Natural killer cell treated with Interleukin-12 subunit alpha and Interleukin-12 subunit beta and Interleukin-15 and Interleukin-18, amount 100 ng/mL, for 72 hours (primary cell): ENCODE measurements at regions not wholly inside any gene's neighbourhood (a gene's known extent, or its start where the extent isn't known, plus 50 kb on each side); places are given as distances from the start of the nearest gene placed in this dataset.

Source experiments
- ATAC-seq, 2 donors: fragments of 150-1000 bp; cut with Tn5 transposase in 1 of 2; sonication (Bioruptor Pico), chemical (Tn5 transposase) in 1 of 2; 2 replicates each; pipeline ENCODE4 v1.10.0; 2021
- DNase-seq: peaks from one replicate; pipeline ENCODE4 v3.0.0; 2022; ENCODE audit warnings: low spot score
- H3K27ac Mint-ChIP-seq, 2 donors: 1 replicate in 1 of 2; 2 replicates in 1 of 2; pipeline ENCODE4 v1.8.0; 2022; ENCODE audit warnings: mixed read lengths in 2 of 2, mild to moderate bottlenecking in 1 of 2, moderate library complexity in 1 of 2
- H3K27me3 Mint-ChIP-seq, 2 donors: 1 replicate in 1 of 2; 2 replicates in 1 of 2; pipeline ENCODE4 v1.8.0; 2022; ENCODE audit warnings: mixed read lengths in 2 of 2
- H3K36me3 Mint-ChIP-seq: one replicate; pipeline ENCODE4 v1.8.0; 2022; ENCODE audit warnings: mixed read lengths
- H3K4me1 Mint-ChIP-seq, 2 donors: 1 replicate in 1 of 2; 2 replicates in 1 of 2; pipeline ENCODE4 v1.8.0; 2022; ENCODE audit warnings: low read depth in 2 of 2, mixed read lengths in 2 of 2, mild to moderate bottlenecking in 1 of 2
- H3K4me3 Mint-ChIP-seq: one replicate; pipeline ENCODE4 v1.8.0; 2022; ENCODE audit warnings: mixed read lengths
- H3K9me3 Mint-ChIP-seq: 2 replicates; pipeline ENCODE4 v1.8.0; 2022; ENCODE audit warnings: mixed read lengths

DNA sequence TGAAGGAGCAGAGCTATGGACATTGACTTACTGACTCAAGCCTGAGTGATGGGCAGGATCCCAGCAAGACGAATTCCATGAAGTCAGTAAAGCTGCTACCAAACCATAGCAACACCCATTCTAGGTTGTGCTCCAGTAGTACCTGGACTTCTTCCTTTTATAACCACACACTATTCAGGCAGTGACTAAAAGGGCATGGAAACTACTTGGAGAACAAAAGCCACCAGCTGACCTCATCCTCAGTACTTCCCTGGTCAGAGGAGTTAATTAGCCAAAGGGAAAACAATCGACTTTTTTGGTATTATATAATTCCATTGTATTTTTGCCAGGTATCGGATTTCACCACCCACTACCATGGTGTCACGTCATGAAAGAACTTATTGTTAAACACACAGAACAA lies 237.1 kb downstream of the TTC32 start:
- Mint-ChIP-seq H3K27ac (no peak overlapping the region), H3K9me3 (no peaks in the 10 kb centered on the region), H3K4me1 (no peaks in the 10 kb centered on the region), H3K27me3 (peaks cover 0 to 11% of the 10 kb centered on the region in 2 donors), H3K4me3 (no peak overlapping the region), H3K36me3 (no peaks in the 10 kb centered on the region)
- ATAC-seq (no peak), DNase-seq (no peak)

- H3K27me3 Mint-ChIP-seq, result peaks cover 3 to 17% of the 10 kb centered on the region in 2 donors
- no peak overlapping the region for H3K4me3 Mint-ChIP-seq
- H3K9me3 Mint-ChIP-seq, result peaks cover 7% of the 10 kb centered on the region
- H3K36me3 Mint-ChIP-seq, result no peaks in the 10 kb centered on the region
- ATAC-seq, result no peak
- no peaks in the 10 kb centered on the region for H3K4me1 Mint-ChIP-seq
- H3K27ac Mint-ChIP-seq, result no peak overlapping the region
- DNase-seq, result no peak
Measured at GRCh38 chr2:19659024-19659792, 242.6 kb downstream of the TTC32 start.

DNA sequence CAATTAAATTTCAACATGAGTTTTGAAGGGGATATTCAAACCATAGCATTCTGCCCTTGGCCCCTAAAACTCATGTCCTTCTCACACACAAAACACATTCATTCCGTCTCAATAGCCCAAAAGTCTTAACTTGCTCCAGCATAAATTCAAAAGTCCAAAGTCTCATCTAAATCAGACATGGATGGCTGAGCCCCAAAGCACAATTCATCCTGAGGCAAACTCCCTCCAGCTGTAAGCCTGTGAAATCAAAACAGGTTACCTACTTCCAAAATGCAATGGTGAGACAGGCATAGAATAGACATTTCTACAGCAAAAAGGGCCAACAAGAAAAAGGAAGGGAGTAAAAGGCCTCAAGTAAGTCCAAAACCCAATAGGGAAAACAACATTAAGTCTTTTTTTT lies 245.8 kb downstream of the TTC32 start:
- ATAC-seq, result no peak
- H3K9me3 Mint-ChIP-seq, result peaks cover 7% of the 10 kb centered on the region
- no peaks in the 10 kb centered on the region for H3K36me3 Mint-ChIP-seq
- H3K4me1 Mint-ChIP-seq, result no peaks in the 10 kb centered on the region
- no peak overlapping the region for H3K27ac Mint-ChIP-seq
- no peak for DNase-seq
- H3K4me3 Mint-ChIP-seq, result no peak overlapping the region
- peaks cover 0 to 17% of the 10 kb centered on the region in 2 donors for H3K27me3 Mint-ChIP-seq

GRCh38 chr2:19654310-19655090 lies 247.3 kb downstream of the TTC32 start:
- H3K36me3 Mint-ChIP-seq, result no peaks in the 10 kb centered on the region
- no peak overlapping the region for H3K27ac Mint-ChIP-seq
- DNase-seq, result no peak
- no peak for ATAC-seq
- no peaks in the 10 kb centered on the region for H3K4me1 Mint-ChIP-seq
- H3K9me3 Mint-ChIP-seq, result peaks cover 7% of the 10 kb centered on the region
- H3K4me3 Mint-ChIP-seq, result no peak overlapping the region
- peaks cover 0 to 17% of the 10 kb centered on the region in 2 donors for H3K27me3 Mint-ChIP-seq

DNA sequence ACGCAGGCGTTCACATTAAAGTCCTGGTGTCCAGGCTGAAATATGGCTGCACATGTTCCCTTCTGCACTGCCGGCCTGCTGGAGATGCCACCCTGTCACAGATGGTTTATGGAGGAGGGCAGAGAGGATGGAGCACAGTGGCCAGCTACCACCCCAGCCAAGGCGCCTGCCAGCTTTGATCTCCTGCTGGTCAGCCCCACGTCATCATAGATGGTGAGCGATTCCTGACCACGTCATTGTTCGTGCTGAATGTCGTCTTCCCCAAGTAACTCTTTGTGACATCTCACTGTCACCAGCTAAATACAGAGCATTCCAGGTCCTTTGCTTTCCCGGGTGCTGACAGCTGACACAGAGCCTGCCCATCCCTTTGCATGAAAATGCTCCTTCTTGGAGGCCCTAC lies 248.3 kb downstream of the TTC32 start:
- DNase-seq (no peak), ATAC-seq (no peak)
- Mint-ChIP-seq H3K4me1 (no peaks in the 10 kb centered on the region), H3K4me3 (no peak overlapping the region), H3K27me3 (peaks cover 0 to 17% of the 10 kb centered on the region in 2 donors), H3K9me3 (peaks cover 7% of the 10 kb centered on the region), H3K36me3 (no peaks in the 10 kb centered on the region), H3K27ac (no peak overlapping the region)

DNA sequence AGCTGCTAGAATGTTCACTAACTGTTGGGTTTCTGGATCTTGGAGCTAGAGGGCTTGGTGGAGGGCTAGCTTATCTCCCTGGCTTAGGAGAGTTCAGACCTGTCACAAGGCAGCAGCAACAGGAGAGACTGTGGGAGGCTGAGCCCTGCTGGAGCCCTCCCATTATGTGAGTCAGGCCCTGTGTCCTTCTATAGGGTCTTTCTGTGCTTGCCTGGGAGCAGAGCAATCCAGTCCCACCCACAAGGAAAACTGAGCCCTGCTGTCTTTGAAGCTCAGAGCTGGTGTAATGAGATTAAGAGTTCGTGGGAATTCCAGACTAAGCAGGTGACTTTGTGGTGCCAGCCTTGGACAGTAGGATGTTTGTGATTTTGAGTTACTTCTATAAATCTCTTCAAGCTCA lies 249.0 kb downstream of the TTC32 start:
- no peak for ATAC-seq
- Mint-ChIP-seq H3K4me3 (no peak overlapping the region), H3K36me3 (no peaks in the 10 kb centered on the region), H3K27ac (no peak overlapping the region), H3K9me3 (peaks cover 5% of the 10 kb centered on the region), H3K27me3 (peaks cover 0 to 11% of the 10 kb centered on the region in 2 donors), H3K4me1 (no peaks in the 10 kb centered on the region)
- no peak for DNase-seq

- H3K9me3 Mint-ChIP-seq, result peaks cover 2% of the 10 kb centered on the region
- no peaks in the 10 kb centered on the region for H3K4me1 Mint-ChIP-seq
- no peak overlapping the region for H3K27ac Mint-ChIP-seq
- H3K36me3 Mint-ChIP-seq, result no peaks in the 10 kb centered on the region
- ATAC-seq (no peak), DNase-seq (no peak)
- no peak overlapping the region for H3K4me3 Mint-ChIP-seq
- H3K27me3 Mint-ChIP-seq, result peaks cover 0 to 7% of the 10 kb centered on the region in 2 donors
Measured at GRCh38 chr2:19651466-19651865, 250.3 kb downstream of the TTC32 start.

DNA sequence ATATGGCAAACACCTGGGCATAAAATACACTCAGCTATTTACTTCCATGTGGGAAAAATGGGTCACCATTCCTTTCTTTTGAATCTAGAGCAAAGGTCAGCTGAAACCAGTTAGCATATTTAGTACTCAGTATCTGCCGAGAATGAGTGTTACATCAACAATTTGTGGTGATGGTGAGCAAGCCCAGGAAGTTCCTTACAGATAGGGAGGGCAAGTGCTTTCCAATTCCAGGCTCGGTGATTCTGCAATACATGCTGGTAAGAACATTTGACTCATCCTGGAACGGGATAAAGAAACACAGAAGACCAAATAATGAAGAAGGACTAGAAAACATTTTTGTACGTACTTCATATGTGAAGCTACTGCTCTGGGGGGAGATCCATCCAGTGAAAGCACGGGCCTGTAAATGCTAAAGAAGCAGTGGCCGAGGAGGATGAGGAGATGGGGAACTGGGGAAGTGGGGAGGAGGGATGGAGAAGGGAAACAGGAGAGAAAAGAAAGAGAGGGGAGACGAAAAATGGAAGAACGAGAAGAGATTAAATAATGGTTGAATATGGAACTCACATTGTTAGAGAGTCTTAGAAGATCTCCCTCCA lies 251.9 kb downstream of the TTC32 start:
- no peak overlapping the region for H3K4me3 Mint-ChIP-seq
- H3K9me3 Mint-ChIP-seq, result no peaks in the 10 kb centered on the region
- ATAC-seq, result no peak
- no peaks in the 10 kb centered on the region for H3K36me3 Mint-ChIP-seq
- DNase-seq, result no peak
- no peaks in the 10 kb centered on the region for H3K27me3 Mint-ChIP-seq
- H3K4me1 Mint-ChIP-seq, result no peaks in the 10 kb centered on the region
- no peak overlapping the region for H3K27ac Mint-ChIP-seq

DNA sequence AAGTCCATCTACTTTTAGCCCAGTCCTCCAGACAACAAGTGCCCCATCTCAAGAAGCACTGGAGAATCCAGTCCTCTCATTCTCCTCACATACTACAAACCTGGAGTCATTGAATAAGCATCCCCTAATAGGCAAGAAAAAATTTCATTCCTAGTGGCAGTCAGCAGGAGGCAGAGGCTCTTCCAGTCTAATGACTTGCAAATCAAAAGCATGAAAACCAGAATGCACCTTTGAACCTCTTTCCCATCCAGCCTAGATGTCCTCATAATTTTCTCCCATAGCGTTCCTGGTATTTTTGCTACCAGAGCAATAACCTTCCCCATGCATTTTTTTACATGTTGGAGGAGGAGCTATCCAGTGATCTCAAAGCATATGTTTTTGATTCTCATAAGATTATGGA lies 252.6 kb downstream of the TTC32 start:
- H3K27me3 Mint-ChIP-seq, result peaks cover 0 to 6% of the 10 kb centered on the region in 2 donors
- no peak overlapping the region for H3K4me3 Mint-ChIP-seq
- no peaks in the 10 kb centered on the region for H3K4me1 Mint-ChIP-seq
- ATAC-seq (no peak), DNase-seq (no peak)
- H3K27ac Mint-ChIP-seq, result no peak overlapping the region
- H3K36me3 Mint-ChIP-seq, result no peaks in the 10 kb centered on the region
- H3K9me3 Mint-ChIP-seq, result no peaks in the 10 kb centered on the region

GRCh38 chr2:19648583-19648982 lies 253.2 kb downstream of the TTC32 start:
- peak in 1 of 2 donors; percentile 20 for ATAC-seq
- peaks cover 0 to 8% of the 10 kb centered on the region in 2 donors for H3K27me3 Mint-ChIP-seq
- DNase-seq, result no peak
- H3K4me1 Mint-ChIP-seq, result no peaks in the 10 kb centered on the region
- H3K36me3 Mint-ChIP-seq, result no peaks in the 10 kb centered on the region
- H3K27ac Mint-ChIP-seq, result no peak overlapping the region
- H3K4me3 Mint-ChIP-seq, result no peak overlapping the region
- no peaks in the 10 kb centered on the region for H3K9me3 Mint-ChIP-seq

DNA sequence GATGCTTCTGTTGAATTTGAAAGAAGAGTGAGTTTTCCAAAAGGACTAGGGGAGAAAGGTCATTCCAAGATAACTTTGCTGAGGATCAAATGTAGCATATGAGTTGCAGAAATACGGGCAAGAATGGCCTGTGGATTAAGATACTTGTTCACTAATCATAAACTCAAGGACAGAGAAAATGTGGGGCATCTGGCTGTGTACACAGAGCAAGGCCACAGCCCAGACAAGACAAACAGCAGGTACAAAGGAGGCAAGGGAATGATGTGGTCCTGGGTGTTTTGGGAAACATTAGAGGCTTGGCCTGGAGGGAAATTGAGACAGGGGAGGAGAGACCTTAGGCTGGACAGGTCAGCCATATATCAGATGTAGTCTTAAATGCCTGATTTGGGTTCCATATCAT lies 254.8 kb downstream of the TTC32 start:
- H3K9me3 Mint-ChIP-seq, result no peaks in the 10 kb centered on the region
- ATAC-seq (no peak), DNase-seq (no peak)
- H3K27ac Mint-ChIP-seq, result no peak overlapping the region
- no peaks in the 10 kb centered on the region for H3K36me3 Mint-ChIP-seq
- H3K4me1 Mint-ChIP-seq, result no peaks in the 10 kb centered on the region
- H3K27me3 Mint-ChIP-seq, result peaks cover 0 to 8% of the 10 kb centered on the region in 2 donors
- no peak overlapping the region for H3K4me3 Mint-ChIP-seq

DNA sequence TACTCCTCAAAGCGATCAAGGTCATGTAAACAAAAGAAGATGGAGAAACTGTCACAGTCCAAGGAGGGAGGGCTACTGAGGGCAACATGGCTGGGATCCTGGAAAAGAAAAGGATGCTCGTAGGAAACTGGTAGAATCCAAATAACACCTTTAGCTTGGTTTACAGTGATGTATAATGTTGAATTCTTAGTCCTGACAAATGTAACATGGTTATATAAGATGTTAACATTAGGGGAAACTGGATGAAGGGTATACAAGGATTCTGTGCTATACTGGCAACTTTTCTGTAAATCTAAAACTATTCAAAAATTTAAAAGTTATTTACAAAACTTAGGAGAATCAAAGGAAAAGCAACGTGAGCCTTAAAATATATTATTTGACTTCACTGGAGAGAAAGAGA lies 257.0 kb downstream of the TTC32 start:
- H3K27ac Mint-ChIP-seq, result no peak overlapping the region
- H3K4me1 Mint-ChIP-seq, result no peaks in the 10 kb centered on the region
- H3K27me3 Mint-ChIP-seq, result peaks cover 0 to 8% of the 10 kb centered on the region in 2 donors
- H3K36me3 Mint-ChIP-seq, result no peaks in the 10 kb centered on the region
- no peak overlapping the region for H3K4me3 Mint-ChIP-seq
- H3K9me3 Mint-ChIP-seq, result no peaks in the 10 kb centered on the region
- ATAC-seq (no peak), DNase-seq (no peak)

GRCh38 chr2:19643117-19643518 lies 258.7 kb downstream of the TTC32 start:
- H3K4me3 Mint-ChIP-seq, result no peak overlapping the region
- H3K9me3 Mint-ChIP-seq, result no peaks in the 10 kb centered on the region
- peaks cover 0 to 8% of the 10 kb centered on the region in 2 donors for H3K27me3 Mint-ChIP-seq
- H3K4me1 Mint-ChIP-seq, result no peaks in the 10 kb centered on the region
- ATAC-seq, result no peak
- no peak for DNase-seq
- no peak overlapping the region for H3K27ac Mint-ChIP-seq
- no peaks in the 10 kb centered on the region for H3K36me3 Mint-ChIP-seq

- no peak overlapping the region for H3K4me3 Mint-ChIP-seq
- ATAC-seq (no peak), DNase-seq (no peak)
- H3K4me1 Mint-ChIP-seq, result no peaks in the 10 kb centered on the region
- no peaks in the 10 kb centered on the region for H3K36me3 Mint-ChIP-seq
- no peaks in the 10 kb centered on the region for H3K9me3 Mint-ChIP-seq
- H3K27ac Mint-ChIP-seq, result no peak overlapping the region
- H3K27me3 Mint-ChIP-seq, result peaks cover 0 to 8% of the 10 kb centered on the region in 2 donors
Measured at GRCh38 chr2:19642501-19642900, 259.3 kb downstream of the TTC32 start.
